ENCODE measurements at regions not wholly inside any gene's neighbourhood (a gene's known extent, or its start where the extent isn't known, plus 50 kb on each side); places are given as distances from the start of the nearest gene placed in this dataset.

- Mint-ChIP-seq H3K36me3 (ENCODE audit: insufficient read depth in 1 of 3, low read depth in 3 of 3) (peaks cover 0 to 3% (median 0%) of the 10 kb centered on the region in 3 experiments; a peak in 1 of 7 replicates), H3K4me3 (no peak overlapping the region), H3K27ac (no peak overlapping the region), H3K4me1 (0 out of 4 replicates have a peak, but pooled peaks cover 0 to 10% of the 10 kb centered on the region in 2 experiments), H3K27me3 (ENCODE audit: low read depth) (no peaks in the 10 kb centered on the region), H3K9me3 (no peaks in the 10 kb centered on the region)
- Histone ChIP-seq H4K91ac (ENCODE audit: insufficient read length, low read depth, low read length) (no peak overlapping the region), H3K23ac (ENCODE audit: insufficient read length, low read depth, low read length) (no peak overlapping the region), H3K4me2 (ENCODE audit: insufficient read depth, insufficient read length, low read length) (no peak overlapping the region), H2BK12ac (ENCODE audit: insufficient read length, low read depth, low read length) (no peak overlapping the region), H3K79me1 (ENCODE audit: insufficient read depth, low read depth, low read length, poor library complexity, severe bottlenecking) (no peaks in the 10 kb centered on the region), H2AFZ (ENCODE audit: low read length) (no peak overlapping the region), H3K14ac (ENCODE audit: insufficient read depth, low read length) (no peak overlapping the region), H3K27me3 (ENCODE audit: insufficient read depth, low read length) (no peaks in the 10 kb centered on the region), H3K9ac (ENCODE audit: extremely low read depth, insufficient read length, low read length) (no peak overlapping the region), H2BK120ac (ENCODE audit: low read depth, low read length, poor library complexity, severe bottlenecking) (no peak overlapping the region), H3K27ac (ENCODE audit: insufficient read length, low read depth, low read length) (no peak overlapping the region), H2BK5ac (ENCODE audit: insufficient read length, low read length) (no peak overlapping the region), H4K5ac (ENCODE audit: insufficient read length, low read depth, low read length) (no peak overlapping the region), H3K18ac (ENCODE audit: insufficient read length, low read depth, low read length) (no peak overlapping the region), H3K4me1 (ENCODE audit: insufficient read depth, low read length) (no peaks in the 10 kb centered on the region), H3K23me2 (ENCODE audit: insufficient read length, low read depth, low read length, poor library complexity, severe bottlenecking) (no peaks in the 10 kb centered on the region), H3T11ph (ENCODE audit: low read length) (no peak overlapping the region), H2BK15ac (ENCODE audit: low read depth, low read length) (no peak overlapping the region), H3K56ac (ENCODE audit: insufficient read length, low read depth, low read length) (no peak overlapping the region), H3K9me3 (ENCODE audit: control insufficient read depth, low read depth, low read length) (no peaks in the 10 kb centered on the region), H4K20me1 (ENCODE audit: control insufficient read depth, insufficient read depth, insufficient read length) (no peaks in the 10 kb centered on the region), H2BK20ac (ENCODE audit: low read depth, low read length, poor library complexity, severe bottlenecking) (no peak overlapping the region), H4K8ac (replicated peaks; ENCODE audit: insufficient read length, low read depth, low read length) (no peak overlapping the region), H3K79me2 (ENCODE audit: insufficient read depth, low read length) (no peaks in the 10 kb centered on the region), H3K4ac (ENCODE audit: low read depth, low read length) (no peak overlapping the region), H2AK5ac (ENCODE audit: insufficient read length, low read length) (no peak overlapping the region)
- no peak for TF ChIP-seq CTCF (conservative IDR thresholded peaks at IDR 0.05)
- DNase-seq, result no peak
- no CpG with 5 or more reads among the region's 3 CpGs for WGBS (ENCODE audit: extremely low coverage, insufficient read length, low lambda C conversion rate)
These were observed 284.6 kb downstream of the SP3 start for GRCh38 chr2:173680574-173680973.
